GM11168 (cell line): ENCODE measurements at regions not wholly inside any gene's neighbourhood (a gene's known extent, or its start where the extent isn't known, plus 50 kb on each side); places are given as distances from the start of the nearest gene placed in this dataset.

Experiments used
- in situ Hi-C: fragments of 300-500 bp; cut with MboI; formaldehyde crosslinking; loops from one replicate; pipeline ENCODE4 v1.12.0; 2022; ENCODE audit warnings: low sequenced_read_pairs; ENCODE audit not compliant: unreplicated experiment

DNA sequence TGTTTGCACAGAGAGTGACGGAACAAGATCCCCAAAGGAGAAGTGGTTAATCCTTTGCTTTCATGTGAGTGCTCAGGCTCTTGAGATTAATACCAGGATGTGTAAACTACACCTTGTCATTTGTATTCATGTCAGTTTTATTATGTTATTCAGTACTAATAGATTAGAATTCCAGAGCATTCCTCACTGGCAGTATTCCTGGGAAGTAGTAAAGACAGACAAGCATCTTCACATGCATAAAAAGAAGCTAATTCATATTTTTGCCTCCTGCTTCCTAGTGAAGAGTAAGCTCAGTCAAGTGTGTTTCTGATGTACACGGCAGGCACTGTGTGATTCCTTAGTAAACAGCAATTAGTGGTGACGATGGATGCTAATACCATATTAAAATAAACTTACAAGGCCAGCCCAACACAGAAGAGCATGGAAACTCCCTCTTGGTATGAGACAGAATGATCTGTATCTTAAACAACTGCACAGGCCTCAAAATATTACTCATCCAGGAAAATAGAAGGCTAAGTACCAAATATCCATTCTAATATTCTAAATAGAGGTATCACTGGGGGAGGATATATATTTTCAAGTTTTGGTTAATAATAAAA lies 336.8 kb upstream of the MCTP2 start:
- in situ Hi-C loops: no loop called here

DNA sequence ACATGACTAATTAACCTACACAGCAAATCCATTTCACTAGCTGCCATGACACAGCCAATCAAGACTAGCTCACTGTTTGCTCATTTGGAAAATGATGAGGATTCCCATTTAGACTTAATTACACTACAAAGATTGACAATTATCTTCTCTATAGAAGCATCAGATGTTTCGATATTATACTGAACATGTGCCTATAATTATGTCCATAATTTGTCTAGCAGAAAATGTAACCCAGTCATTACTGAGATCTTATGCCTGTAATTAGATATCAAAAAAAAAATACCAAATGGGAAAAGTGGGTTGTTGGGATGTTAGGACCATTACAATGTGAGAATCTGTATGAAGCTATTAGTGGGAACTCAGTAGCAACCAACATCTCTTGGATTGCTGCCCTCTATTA lies 344.2 kb upstream of the MCTP2 start:
- in situ Hi-C loops: no loop called here

- in situ Hi-C loops: no loop called here
Observed at GRCh38 chr15:93882779-93883178, 348.6 kb upstream of the MCTP2 start.

DNA sequence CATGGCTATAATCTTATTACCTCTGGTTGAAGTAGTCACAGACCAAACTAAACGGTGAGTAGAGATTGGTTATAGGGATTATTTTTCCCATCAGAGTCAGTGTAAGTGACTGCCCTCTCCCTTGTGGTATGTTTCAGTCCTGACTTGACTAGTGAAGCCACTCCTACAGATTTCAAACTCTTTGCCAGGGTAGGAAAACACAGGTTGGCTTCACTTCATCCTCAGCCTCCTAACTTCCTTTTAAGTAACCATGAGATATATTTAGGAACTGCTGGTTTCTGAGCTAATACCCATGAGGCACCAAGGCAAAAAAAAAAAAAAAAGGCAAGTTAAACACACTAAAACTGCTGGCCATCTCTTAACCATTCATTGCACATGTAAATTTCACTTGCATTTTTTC lies 349.2 kb upstream of the MCTP2 start:
- in situ Hi-C loops: no loop called here

GRCh38 chr15:93881310-93881709 lies 350.1 kb upstream of the MCTP2 start:
- in situ Hi-C loops: no loop called here

GRCh38 chr15:93880358-93880757 lies 351.0 kb upstream of the MCTP2 start:
- in situ Hi-C loops: no loop called here

- in situ Hi-C loops: no loop called here
Observed at GRCh38 chr15:93870583-93870982, 360.8 kb upstream of the MCTP2 start.

DNA sequence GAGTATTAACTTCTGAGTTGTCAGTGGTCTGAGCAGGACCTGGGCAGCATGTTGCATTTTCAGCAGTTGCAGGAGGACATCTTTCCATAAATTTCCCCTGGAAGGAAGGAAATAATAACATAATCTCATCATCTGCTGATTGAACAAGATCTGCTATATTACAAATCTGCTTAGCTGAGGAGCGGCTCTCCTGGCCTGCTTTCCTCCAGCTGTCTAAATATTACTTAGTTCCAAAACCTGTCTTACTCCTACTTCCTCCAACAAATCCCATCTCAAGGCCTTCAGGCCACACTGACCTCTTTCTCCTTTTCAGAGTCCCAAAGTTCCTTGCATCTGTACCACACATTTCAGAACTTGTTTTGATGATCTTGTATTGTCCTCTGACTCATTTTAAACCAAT lies 364.4 kb upstream of the MCTP2 start:
- in situ Hi-C loops: no loop called here

DNA sequence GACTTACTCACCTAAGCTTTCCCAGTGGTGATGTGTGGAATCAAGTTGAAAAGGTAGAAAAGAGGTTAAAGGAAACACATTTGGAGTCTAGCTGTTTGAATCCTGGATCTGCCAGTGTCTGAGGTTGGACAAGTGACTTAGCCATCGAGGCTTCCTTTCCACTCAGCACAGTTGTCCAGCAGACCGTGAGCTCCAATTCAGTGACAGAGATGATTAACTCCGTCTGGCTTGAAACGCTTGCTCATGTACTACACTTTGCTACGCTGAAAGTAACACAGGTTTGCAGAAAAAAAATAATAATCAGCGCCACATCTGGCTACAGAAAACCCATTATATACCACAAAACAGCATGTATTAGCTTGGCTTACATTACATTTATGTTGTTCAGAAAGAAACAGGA lies 364.9 kb upstream of the MCTP2 start:
- in situ Hi-C loops: no loop called here

GRCh38 chr15:93865586-93865985 lies 365.8 kb upstream of the MCTP2 start:
- in situ Hi-C loops: no loop called here

GRCh38 chr15:93862791-93863190 lies 368.6 kb upstream of the MCTP2 start:
- in situ Hi-C loops: no loop called here

DNA sequence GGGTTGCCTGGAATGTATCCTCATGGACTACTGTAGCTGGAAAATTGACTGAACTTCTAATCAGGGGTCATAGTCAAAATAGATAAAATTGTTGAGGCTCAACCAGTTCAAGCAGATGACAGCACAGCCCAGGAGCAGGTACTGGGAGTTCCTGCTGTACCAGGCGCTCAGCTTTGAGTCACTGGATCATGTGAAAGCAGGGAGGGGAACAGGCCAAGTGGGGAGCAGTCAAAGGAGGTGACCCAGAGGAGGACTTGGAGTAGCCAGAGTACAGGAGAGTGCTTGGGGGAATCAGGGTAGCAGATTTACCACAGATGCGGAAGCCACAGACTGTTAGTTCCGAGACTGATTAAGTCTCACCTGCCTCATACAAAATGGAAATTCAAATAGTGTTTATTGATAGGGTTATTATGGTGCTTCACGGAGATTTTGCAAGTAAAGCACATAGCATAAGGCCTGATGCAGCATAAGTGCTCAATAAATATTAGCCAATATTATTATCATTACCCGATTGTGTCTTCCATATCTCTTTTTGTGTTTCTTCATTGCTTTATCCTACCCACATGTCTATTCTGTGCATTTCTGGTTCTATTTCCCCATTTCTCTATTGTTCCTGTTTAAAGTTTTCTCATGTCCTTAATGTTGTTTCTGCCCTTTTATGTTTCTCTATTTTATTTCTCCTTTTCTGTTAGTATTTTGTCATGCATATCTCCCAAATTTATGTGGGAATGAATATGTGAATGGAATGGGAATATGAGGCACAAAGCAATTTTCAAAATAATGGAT lies 369.2 kb upstream of the MCTP2 start:
- in situ Hi-C loops: no loop called here

- in situ Hi-C loops: no loop called here
Observed at GRCh38 chr15:93861413-93861812, 369.9 kb upstream of the MCTP2 start.

DNA sequence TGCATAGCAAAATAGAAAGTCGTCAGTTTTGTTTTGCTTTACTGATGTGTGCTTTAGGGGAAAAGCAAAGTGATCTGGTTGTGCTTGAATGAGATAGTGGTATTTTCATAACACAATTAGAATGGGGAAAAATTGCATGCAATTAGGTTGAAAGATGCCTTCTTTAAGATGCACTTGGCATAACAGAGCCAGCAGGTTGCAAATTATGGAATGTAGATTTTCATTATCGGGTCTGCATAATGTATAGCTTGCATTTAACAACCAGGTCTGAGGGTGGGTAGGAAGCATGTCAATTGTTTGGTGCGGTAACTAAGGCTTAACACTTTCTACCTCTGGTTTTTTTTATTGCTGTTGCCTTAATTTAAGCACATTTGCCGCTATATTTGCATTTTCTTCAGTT lies 370.7 kb upstream of the MCTP2 start:
- in situ Hi-C loops: no loop called here

- in situ Hi-C loops: no loop called here
Observed at GRCh38 chr15:93859176-93859575, 372.2 kb upstream of the MCTP2 start.

- in situ Hi-C loops: no loop called here
Observed at GRCh38 chr15:93855181-93855826, 376.1 kb upstream of the MCTP2 start.

GRCh38 chr15:93854088-93854487 lies 377.3 kb upstream of the MCTP2 start:
- in situ Hi-C loops: no loop called here

DNA sequence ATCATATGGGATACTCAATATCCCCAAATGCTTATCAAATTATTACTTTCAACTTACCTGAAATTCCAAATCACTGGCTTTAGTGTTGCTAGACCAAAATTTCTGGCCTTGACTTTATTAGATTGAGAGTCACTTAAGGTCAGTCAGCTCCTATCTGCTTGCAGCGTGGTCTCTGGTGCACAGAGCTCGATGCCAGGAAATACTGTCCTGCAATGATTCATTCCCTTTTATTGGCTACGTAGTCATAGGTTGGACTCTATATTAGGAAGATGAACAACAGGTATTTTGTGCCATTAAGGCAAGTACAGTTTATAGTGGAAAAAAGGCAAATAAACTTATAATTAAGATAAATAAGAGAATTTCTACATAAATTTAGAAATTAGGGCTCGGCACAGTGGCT lies 378.6 kb upstream of the MCTP2 start:
- in situ Hi-C loops: no loop called here

DNA sequence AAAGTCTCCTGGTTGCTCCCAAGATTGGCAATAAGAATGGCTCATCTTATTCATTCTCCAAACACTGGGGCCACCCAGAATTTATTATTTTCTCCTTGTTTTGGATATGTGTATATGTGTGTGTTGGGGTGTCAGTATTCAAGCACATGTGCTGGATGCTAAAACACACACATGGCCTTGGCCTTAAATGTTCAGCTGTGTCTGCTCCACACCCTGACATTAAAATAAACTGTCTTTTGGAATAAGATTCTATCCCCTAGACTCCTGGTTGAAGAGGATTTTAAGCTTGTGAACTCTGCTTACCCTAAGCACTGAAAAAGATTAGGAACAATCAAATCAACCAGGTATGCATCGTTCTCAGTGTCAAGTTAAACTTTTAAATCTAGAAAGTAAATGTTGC lies 382.9 kb upstream of the MCTP2 start:
- in situ Hi-C loops: no loop called here

DNA sequence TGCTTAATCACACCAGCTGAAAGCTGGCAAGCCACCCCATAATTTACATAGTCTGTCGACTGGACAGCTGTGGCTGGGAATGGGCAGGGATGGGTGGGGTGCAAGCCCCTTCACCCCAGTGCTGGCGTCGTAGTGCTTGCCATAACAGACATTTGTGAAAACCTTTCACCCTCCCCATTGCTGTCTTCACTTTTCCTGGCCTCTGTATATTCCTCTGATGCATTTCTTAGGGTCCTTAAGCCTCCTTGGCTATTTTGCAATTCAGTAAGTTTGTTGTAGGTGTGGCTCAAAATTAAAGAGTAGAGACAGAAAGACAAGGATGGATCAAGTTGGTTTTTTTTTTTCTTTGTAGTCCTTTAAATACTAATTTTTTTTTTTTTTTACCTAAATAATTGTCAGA lies 383.3 kb upstream of the MCTP2 start:
- in situ Hi-C loops: no loop called here

DNA sequence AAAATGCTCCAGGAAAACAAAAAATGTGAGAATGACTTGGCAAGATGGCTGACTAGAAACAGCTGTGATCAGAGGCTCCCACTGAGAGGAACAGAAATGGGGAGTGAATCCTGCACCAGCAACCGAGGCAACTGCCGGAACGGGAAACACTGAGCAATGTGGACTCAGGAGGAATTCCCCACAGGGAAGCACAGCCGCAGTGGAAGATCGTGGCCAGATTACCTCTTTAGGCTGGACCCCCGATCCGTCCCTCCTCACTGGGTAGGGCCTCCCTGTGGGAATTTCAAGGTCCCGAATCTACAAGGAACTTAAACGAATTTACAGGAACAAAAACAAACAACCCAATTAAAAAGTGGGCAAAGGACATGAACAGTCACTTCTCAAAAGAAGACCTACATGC lies 385.2 kb upstream of the MCTP2 start:
- in situ Hi-C loops: no loop called here

DNA sequence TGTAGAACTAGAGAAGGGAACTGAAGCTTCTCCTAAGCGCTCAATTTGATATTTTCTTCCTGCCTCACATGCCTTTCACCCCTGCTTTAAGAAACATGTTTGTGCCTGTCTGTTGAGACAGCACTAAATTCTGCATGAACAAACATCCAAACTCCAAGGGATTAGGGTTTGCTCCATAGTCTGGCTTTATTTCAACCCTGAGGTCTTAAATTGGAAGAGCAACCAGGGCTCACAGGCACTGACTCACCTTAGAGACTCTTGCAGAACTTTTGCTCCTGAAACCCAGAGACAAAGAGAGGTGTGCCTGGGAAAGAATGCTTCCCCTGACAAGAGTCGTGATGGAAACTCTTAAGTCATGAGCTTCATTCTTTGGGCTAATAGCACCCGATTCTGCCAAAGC lies 393.9 kb upstream of the MCTP2 start:
- in situ Hi-C loops: no loop called here
